GM19324 (cell line): ENCODE measurements at regions not wholly inside any gene's neighbourhood (a gene's known extent, or its start where the extent isn't known, plus 50 kb on each side); places are given as distances from the start of the nearest gene placed in this dataset.
"Not testable (repeated sequence)": the region's sequence is repeated elsewhere in the genome, so short reads cannot be mapped to it uniquely, and the experiment has no call there.

Source experiments
- ATAC-seq: cut with Tn5 transposase; IDR thresholded peaks from one replicate; pipeline ENCODE4 v1.9.1; 2021; ENCODE audit warnings: mild to moderate bottlenecking, moderate library complexity; ENCODE audit not compliant: unreplicated experiment, low FRiP score

- no peak for ATAC-seq
Observed at GRCh38 chr14:71414631-71415403, 507.6 kb downstream of the PCNX1 start.

GRCh38 chr14:71415404-71415690, 508.1 kb downstream of the PCNX1 start:
- ATAC-seq = no peak

DNA sequence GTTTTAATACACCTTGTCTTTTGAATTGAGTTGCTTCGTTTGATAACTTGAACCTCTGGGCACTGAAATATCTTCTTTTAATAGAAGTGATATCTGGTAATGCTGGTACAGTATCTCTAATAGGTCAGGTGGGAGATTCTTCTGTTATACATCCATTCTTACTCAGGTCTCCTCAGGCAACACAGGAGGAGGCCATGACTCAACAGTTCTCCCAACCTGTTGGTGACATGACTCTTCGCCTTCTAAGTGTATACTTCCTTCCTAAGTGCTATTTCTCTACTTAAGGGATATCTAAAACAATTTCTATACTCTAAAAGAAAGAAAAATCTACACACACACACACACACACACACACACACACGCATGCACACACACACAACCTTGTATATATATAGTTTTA, 509.1 kb downstream of the PCNX1 start:
- ATAC-seq = no peak

- ATAC-seq = no peak
Observed at GRCh38 chr14:71418532-71419245, 511.4 kb downstream of the PCNX1 start.

- ATAC-seq = no peak
Observed at GRCh38 chr14:71423481-71423880, 508.7 kb upstream of the RGS6 start.

DNA sequence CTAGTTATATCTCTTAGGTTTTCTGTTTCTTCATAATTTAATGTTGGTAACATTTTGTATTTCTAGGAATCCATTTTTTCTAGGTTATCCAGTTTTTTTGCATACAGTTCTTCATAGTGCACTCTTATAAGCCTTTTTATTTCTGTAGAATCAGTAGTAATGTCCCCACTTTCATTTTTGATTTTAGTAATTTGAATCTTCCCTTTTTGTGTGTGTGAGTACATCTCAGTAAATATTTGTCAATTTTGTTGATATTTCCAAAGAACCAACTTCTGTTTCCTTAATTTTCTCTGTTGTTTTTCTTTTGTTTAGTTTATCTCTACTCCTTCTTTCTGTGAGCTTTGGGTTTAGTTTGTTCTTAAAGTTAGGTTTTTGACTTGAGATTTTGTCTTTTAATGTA, 507.3 kb upstream of the RGS6 start:
- no peak for ATAC-seq

GRCh38 chr14:71426001-71426400, 506.2 kb upstream of the RGS6 start:
- ATAC-seq = no peak

DNA sequence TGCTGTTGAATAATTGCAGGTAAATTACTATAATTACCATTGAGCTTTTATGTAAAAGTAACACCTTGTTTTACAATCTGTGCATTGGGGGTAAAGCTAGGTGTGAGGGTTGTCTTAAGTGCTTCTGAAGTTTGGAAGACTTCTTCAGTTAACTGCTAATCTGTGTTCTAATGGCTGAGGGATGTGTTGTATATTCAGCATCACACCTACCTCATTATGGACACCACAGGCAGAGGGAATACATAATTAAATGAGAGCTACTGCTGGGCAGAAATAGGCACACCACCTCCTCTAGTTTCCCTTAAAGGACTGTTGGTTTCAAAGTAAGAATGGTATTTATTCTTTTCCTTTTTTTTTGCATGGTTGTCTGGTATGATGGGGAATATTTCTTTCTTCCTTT, 502.3 kb upstream of the RGS6 start:
- no peak for ATAC-seq

DNA sequence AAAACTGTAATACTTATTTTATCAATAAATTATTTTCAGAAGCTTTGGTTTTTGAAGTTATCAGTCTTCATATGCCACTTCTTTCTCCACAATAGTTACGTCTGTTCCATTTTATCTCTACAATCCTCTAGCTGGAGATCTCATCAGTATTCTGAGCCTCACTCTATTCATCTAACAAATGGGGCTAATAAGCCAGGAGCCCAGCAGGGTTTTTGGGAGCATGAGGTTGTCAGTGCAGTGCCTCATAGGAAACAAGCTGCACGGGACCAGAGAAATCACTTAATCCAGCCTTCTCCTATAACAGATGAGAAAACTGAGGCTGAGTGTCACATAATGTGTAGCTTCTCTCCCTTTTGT, 501.9 kb upstream of the RGS6 start:
- no peak for ATAC-seq

DNA sequence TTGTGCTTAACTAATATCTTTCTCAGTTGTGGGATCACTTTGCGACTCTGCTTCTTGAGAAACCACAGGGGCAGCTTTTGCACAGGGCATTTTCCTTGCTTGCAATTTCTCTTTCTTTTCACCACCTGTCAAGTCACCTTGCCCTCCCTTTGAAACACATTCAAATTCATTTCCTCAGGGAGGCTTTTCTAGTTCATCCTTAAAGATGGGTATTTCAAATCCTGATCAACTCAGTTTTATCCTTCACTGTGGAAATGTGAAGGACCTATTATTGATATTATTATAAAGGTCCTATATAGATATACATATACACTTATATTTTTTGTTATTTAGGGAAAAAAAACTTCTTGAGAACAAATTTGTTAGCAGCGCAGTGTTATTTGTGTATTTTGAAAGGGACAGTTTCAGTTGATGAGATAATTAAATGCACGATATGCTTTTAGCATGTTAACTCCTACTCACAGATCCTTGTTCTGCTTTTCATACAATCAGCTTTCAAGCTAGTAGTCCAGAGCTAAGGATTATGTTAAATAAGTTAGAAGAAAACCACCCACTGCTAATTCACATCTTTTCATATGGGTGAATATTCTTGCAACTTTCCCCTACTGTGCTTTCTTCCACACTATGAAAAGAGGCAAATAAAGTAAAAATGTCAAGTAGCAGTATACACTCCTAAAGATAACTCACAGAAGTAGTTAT, 501.4 kb upstream of the RGS6 start:
- ATAC-seq = no peak

DNA sequence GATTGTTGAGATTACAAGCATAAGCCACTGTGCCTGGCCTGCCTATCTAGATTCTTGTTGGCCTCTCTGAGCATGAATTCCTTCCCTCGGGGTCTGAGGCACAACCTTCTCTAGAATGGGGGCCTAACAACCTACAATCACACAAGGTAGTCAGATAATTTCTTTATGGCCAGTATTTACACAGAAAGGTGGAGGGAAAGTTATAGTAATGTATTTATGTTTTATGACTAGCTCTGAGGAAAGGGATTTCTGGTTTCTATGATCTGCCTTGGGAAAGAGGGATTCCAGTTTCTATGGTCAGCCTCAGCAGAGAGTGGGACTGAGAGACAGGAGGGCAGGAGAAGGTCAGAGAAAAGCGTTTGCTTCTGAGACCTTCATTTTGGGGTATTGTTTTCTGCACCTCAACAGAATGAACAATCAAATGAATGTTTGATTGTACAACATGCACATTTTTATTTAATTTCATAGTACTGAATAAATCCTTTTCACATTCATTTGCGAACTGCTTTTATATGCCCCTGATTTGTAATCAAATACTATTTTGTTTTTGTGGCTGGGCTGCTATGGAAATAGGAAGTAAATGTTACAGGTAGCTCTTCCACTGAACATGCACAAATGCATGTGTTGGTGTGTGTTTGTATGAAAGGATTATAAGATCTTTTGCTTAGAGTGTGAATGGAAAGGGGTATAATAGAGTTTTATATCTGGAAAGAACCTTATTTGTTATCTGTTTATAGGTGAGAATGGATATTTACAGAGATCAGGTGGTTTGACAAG, 499.7 kb upstream of the RGS6 start:
- ATAC-seq = no peak

- no peak for ATAC-seq
Observed at GRCh38 chr14:71433303-71433702, 498.9 kb upstream of the RGS6 start.

DNA sequence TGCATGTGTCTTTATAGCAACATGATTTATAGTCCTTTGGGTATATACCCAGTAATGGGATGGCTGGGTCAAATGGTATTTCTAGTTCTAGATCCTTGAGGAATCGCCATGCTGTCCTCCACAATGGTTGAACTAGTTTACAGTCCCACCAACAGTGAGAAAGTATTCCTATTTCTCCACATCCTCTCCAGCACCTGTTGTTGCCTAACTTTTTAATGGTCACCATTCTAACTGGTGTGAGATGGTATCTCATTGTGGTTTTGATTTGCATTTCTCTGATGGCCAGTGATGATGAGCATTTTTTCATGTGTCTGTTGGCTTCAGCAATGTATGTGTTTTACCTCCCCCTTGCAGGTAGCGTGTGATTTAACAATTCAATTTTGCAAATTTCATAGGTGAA, 496.6 kb upstream of the RGS6 start:
- not testable (repeated sequence) for ATAC-seq

GRCh38 chr14:71437870-71438269, 494.4 kb upstream of the RGS6 start:
- no peak for ATAC-seq

GRCh38 chr14:71438684-71439083, 493.5 kb upstream of the RGS6 start:
- no peak for ATAC-seq

GRCh38 chr14:71441126-71441525, 491.1 kb upstream of the RGS6 start:
- no peak for ATAC-seq

GRCh38 chr14:71444030-71444822, 488.0 kb upstream of the RGS6 start:
- ATAC-seq = no peak

- no peak for ATAC-seq
Observed at GRCh38 chr14:71448431-71449315, 483.6 kb upstream of the RGS6 start.

DNA sequence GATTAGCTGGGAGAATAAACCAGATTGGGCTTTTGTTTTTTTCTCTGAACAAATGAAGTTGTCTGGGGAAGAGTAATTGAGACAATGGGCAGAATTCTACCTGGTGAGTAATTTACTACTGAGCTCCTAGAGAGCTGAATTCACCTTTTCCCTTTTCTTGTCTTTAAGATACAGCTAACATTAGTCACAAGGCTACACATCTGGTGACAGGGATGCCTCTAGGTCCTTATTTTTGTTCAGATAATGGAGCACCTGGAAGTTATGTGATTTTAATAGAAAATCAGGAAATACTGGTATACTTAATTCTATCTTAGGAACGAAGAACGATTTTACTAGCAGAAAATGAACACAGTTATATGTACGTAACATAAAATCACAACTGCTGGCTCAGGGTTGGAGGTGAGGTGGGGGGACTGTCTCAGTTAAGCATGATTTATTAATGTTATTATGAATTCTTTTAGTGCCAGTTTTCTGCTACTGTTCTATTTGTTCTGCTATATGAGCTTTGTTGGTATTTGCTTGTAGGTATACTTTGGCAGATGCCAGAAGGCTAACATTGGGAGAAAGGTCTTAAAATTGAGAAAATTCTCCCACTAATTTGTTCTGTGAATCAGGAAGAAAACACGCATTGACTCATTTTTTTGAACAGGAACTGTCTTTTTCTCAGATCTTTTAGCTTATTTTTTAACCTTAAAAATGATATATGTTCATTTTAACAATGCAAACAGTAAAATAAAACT, 482.7 kb upstream of the RGS6 start:
- no peak for ATAC-seq
